Muscle of leg (tissue), 3 donors: ENCODE measurements at regions not wholly inside any gene's neighbourhood (a gene's known extent, or its start where the extent isn't known, plus 50 kb on each side); places are given as distances from the start of the nearest gene placed in this dataset.

ENCODE experiments used
- DNase-seq: peaks from one replicate; pipeline ENCODE4 v3.0.0; 2013
- H3K27ac ChIP-seq: one replicate; pipeline ENCODE4 v1.5.1; 2013; ENCODE audit warnings: mild to moderate bottlenecking, low read length, control low read depth
- H3K27me3 ChIP-seq: one replicate; pipeline ENCODE4 v1.6.1; 2013; ENCODE audit warnings: low read length; ENCODE audit not compliant: control insufficient read depth, insufficient read depth
- H3K36me3 ChIP-seq: one replicate; pipeline ENCODE4 v1.6.1; 2013; ENCODE audit warnings: low read length; ENCODE audit not compliant: control insufficient read depth, insufficient read depth
- H3K4me1 ChIP-seq: one replicate; pipeline ENCODE4 v1.6.1; 2013; ENCODE audit warnings: low read length; ENCODE audit not compliant: control insufficient read depth, insufficient read depth
- H3K4me3 ChIP-seq: one replicate; pipeline ENCODE4 v1.5.1; 2013; ENCODE audit warnings: low read length, control low read depth
- H3K9me3 ChIP-seq: replicated peaks from 2 replicates; pipeline ENCODE4 v1.6.1; 2013; ENCODE audit warnings: low read depth, low read length; ENCODE audit not compliant: control insufficient read depth
- WGBS: methylation state at CpG from one replicate; pipeline ENCODE4 v1.1.5; 2013; ENCODE audit warnings: missing lambda C conversion rate; ENCODE audit not compliant: insufficient coverage; 5-methylcytosine and 5-hydroxymethylcytosine counted together

GRCh38 chr3:43792904-43793303, 102.2 kb downstream of the ABHD5 start:
- Histone ChIP-seq H3K27ac (no peak overlapping the region), H3K4me3 (no peak overlapping the region), H3K9me3 (no peaks in the 10 kb centered on the region), H3K27me3 (peaks cover 9% of the 10 kb centered on the region), H3K36me3 (no peaks in the 10 kb centered on the region), H3K4me1 (no peaks in the 10 kb centered on the region)
- DNase-seq = no peak
- WGBS = 0% methylated on average over 1 of the region's 2 CpGs

- Histone ChIP-seq H3K27ac (no peak overlapping the region), H3K4me1 (no peaks in the 10 kb centered on the region), H3K9me3 (no peaks in the 10 kb centered on the region), H3K27me3 (peaks cover 9% of the 10 kb centered on the region), H3K36me3 (no peaks in the 10 kb centered on the region), H3K4me3 (no peak overlapping the region)
- 80% methylated on average over 9 of the region's 9 CpGs for WGBS
- DNase-seq = no peak
Observed at GRCh38 chr3:43793648-43794372, 103.1 kb downstream of the ABHD5 start.

GRCh38 chr3:43794776-43795175, 104.0 kb downstream of the ABHD5 start:
- H3K27ac ChIP-seq = no peak overlapping the region
- no peaks in the 10 kb centered on the region for H3K36me3 ChIP-seq
- no peaks in the 10 kb centered on the region for H3K9me3 ChIP-seq
- no CpG with 5 or more reads among the region's 1 CpG for WGBS
- H3K4me1 ChIP-seq = no peaks in the 10 kb centered on the region
- H3K27me3 ChIP-seq = peaks cover 9% of the 10 kb centered on the region
- DNase-seq = no peak
- H3K4me3 ChIP-seq = no peak overlapping the region

GRCh38 chr3:43795491-43795890, 104.8 kb downstream of the ABHD5 start:
- Histone ChIP-seq H3K9me3 (no peaks in the 10 kb centered on the region), H3K27ac (no peak overlapping the region), H3K36me3 (no peaks in the 10 kb centered on the region), H3K27me3 (peaks cover 9% of the 10 kb centered on the region), H3K4me1 (no peaks in the 10 kb centered on the region), H3K4me3 (no peak overlapping the region)
- WGBS = 70% methylated on average over 2 of the region's 3 CpGs
- DNase-seq = no peak

GRCh38 chr3:43796041-43796596, 105.4 kb downstream of the ABHD5 start:
- Histone ChIP-seq H3K4me1 (no peaks in the 10 kb centered on the region), H3K9me3 (no peaks in the 10 kb centered on the region), H3K36me3 (no peaks in the 10 kb centered on the region), H3K27ac (no peak overlapping the region), H3K4me3 (no peak overlapping the region), H3K27me3 (peaks cover 9% of the 10 kb centered on the region)
- WGBS = 81% methylated on average over 5 of the region's 7 CpGs
- DNase-seq = no peak

- H3K9me3 ChIP-seq = no peaks in the 10 kb centered on the region
- DNase-seq = no peak
- H3K36me3 ChIP-seq = no peaks in the 10 kb centered on the region
- H3K4me3 ChIP-seq = no peak overlapping the region
- H3K27me3 ChIP-seq = peaks cover 7% of the 10 kb centered on the region
- H3K4me1 ChIP-seq = no peaks in the 10 kb centered on the region
- H3K27ac ChIP-seq = no peak overlapping the region
- WGBS = no CpG with 5 or more reads among the region's 5 CpGs
Observed at GRCh38 chr3:43797794-43798193, 107.1 kb downstream of the ABHD5 start.

GRCh38 chr3:43810797-43811196, 120.1 kb downstream of the ABHD5 start:
- Histone ChIP-seq H3K9me3 (no peaks in the 10 kb centered on the region), H3K4me1 (no peaks in the 10 kb centered on the region), H3K36me3 (no peaks in the 10 kb centered on the region), H3K27me3 (peaks cover 3% of the 10 kb centered on the region), H3K4me3 (no peak overlapping the region), H3K27ac (no peak overlapping the region)
- no peak for DNase-seq
- WGBS = 78% methylated on average over 1 of the region's 2 CpGs

GRCh38 chr3:43814461-43814860, 123.7 kb downstream of the ABHD5 start:
- H3K27ac ChIP-seq = no peak overlapping the region
- no CpG with 5 or more reads among the region's 1 CpG for WGBS

GRCh38 chr3:43816372-43816771, 125.6 kb downstream of the ABHD5 start:
- DNase-seq = no peak
- Histone ChIP-seq H3K4me3 (no peak overlapping the region), H3K36me3 (no peaks in the 10 kb centered on the region), H3K27me3 (peaks cover 5% of the 10 kb centered on the region), H3K27ac (no peak overlapping the region), H3K4me1 (no peaks in the 10 kb centered on the region), H3K9me3 (no peaks in the 10 kb centered on the region)
- no CpG with 5 or more reads among the region's 1 CpG for WGBS

More at GRCh38 chr3:43814461-43814860, 123.7 kb downstream of the ABHD5 start:
- Histone ChIP-seq H3K27me3 (peaks cover 5% of the 10 kb centered on the region), H3K4me1 (no peaks in the 10 kb centered on the region), H3K9me3 (no peaks in the 10 kb centered on the region), H3K36me3 (no peaks in the 10 kb centered on the region), H3K4me3 (no peak overlapping the region)
- DNase-seq = no peak

GRCh38 chr3:43817064-43817463, 126.3 kb downstream of the ABHD5 start:
- H3K27ac ChIP-seq = no peak overlapping the region
- H3K4me1 ChIP-seq = no peaks in the 10 kb centered on the region
- no peak overlapping the region for H3K4me3 ChIP-seq
- no peaks in the 10 kb centered on the region for H3K9me3 ChIP-seq
- H3K27me3 ChIP-seq = peaks cover 5% of the 10 kb centered on the region
- H3K36me3 ChIP-seq = no peaks in the 10 kb centered on the region
- no peak for DNase-seq
- no CpG with 5 or more reads among the region's 2 CpGs for WGBS
